ENCODE measurements at regions not wholly inside any gene's neighbourhood (a gene's known extent, or its start where the extent isn't known, plus 50 kb on each side); places are given as distances from the start of the nearest gene placed in this dataset.
"Not testable (repeated sequence)": the region's sequence is repeated elsewhere in the genome, so short reads cannot be mapped to it uniquely, and the experiment has no call there.

GRCh38 chr17:55911186-55911585 lies 160.3 kb downstream of the PCTP start:
- no peak for DNase-seq

- DNase-seq, result no peak
Observed at GRCh38 chr17:55925440-55925839, 174.6 kb downstream of the PCTP start.

- DNase-seq, result no peak
Observed at GRCh38 chr17:55926276-55926990, 175.6 kb downstream of the PCTP start.

- DNase-seq, result no peak
Observed at GRCh38 chr17:55930291-55930809, 179.5 kb downstream of the PCTP start.

DNA sequence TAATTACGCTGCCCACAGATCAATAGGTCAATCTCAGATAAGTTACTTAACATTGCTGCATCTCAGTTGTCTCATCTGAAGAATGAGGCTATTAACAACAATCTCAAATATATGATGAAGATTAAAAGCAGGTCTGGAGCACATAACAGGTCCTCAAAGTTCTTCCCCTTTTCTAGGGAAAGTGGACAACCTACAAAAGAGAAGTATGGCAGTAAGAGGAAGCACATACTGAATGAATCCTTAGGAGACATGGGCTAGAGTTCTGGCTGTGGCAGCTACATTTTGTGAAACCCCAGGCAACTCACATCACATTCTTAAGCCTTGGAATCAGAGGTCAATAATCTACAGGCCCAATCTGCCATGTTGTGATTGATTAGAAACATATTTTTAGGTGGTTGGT lies 180.6 kb downstream of the PCTP start:
- DNase-seq, result no peak

GRCh38 chr17:55932973-55933372 lies 182.1 kb downstream of the PCTP start:
- no peak for DNase-seq

GRCh38 chr17:55939181-55939810 lies 188.4 kb downstream of the PCTP start:
- DNase-seq, result not testable (repeated sequence)

- DNase-seq, result no peak
Observed at GRCh38 chr17:55959756-55960155, 193.5 kb upstream of the ANKFN1 start.

- no peak for DNase-seq
Observed at GRCh38 chr17:55961386-55961785, 191.9 kb upstream of the ANKFN1 start.

- no peak for DNase-seq
Observed at GRCh38 chr17:55962951-55963401, 190.3 kb upstream of the ANKFN1 start.

GRCh38 chr17:55964191-55964590 lies 189.1 kb upstream of the ANKFN1 start:
- no peak for DNase-seq

DNA sequence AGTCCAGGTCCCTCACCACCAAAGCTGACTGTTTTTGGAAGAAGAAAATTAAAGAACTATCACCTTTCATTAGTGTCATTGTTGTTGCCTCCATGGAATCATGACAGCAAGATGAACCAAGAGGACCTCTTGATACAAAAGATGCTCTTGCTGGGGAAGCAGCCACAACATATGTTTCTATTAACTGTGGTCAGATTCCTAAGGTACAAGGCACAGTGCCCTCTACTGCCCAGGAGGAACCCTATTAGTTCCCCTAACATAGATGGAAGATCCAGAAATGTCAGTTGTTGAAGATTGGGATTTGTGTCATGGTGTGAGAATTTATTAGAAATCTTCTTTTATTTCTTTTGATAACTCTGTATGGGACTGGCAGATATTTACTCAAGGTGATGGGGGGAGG lies 188.2 kb upstream of the ANKFN1 start:
- DNase-seq, result no peak

- DNase-seq, result no peak
Observed at GRCh38 chr17:55969562-55970324, 183.5 kb upstream of the ANKFN1 start.

- DNase-seq, result no peak
Observed at GRCh38 chr17:55978578-55978977, 174.7 kb upstream of the ANKFN1 start.

GRCh38 chr17:55983096-55983495 lies 170.2 kb upstream of the ANKFN1 start:
- DNase-seq, result no peak

DNA sequence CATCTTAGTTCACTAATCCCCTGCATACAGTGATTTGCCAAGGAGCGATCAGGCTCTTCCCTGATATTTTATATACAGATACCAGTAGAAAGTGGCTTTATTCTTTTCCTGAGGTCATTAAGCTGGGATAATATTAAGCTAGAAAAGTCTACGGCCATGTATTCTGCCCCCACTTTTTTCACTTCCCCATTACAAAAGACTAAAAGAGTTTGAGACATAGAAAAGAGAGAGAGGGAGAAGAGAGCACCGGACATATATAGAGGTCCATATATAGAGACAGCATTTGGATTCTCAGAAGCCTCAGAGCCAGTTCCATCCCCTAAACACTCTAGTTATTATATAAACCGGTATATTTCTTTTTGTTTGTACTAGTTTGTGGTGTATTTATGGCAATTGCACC lies 166.5 kb upstream of the ANKFN1 start:
- DNase-seq, result no peak

GRCh38 chr17:55988861-55989260 lies 164.4 kb upstream of the ANKFN1 start:
- DNase-seq, result no peak

- no peak for DNase-seq
Observed at GRCh38 chr17:55990332-55991006, 162.8 kb upstream of the ANKFN1 start.

GRCh38 chr17:55996826-55997225 lies 156.4 kb upstream of the ANKFN1 start:
- no peak for DNase-seq

DNA sequence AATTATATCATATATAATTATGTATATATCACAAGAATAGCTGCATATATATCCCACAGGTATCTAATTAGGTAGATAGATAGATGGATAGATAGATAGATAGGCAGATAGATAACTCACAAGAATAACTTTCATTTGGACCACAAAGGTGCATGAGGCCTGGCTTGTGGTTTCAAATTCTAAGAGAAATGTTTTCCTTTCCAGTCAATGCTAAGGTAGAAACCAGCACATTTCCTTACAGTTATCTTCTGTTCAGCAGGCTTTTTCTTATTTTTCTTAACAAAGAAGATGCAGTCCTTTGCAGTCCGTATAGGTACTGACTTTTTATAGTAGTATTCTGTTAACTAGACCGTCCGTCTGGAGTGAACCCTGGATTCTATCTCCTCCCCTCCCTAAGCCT lies 152.9 kb upstream of the ANKFN1 start:
- no peak for DNase-seq

DNA sequence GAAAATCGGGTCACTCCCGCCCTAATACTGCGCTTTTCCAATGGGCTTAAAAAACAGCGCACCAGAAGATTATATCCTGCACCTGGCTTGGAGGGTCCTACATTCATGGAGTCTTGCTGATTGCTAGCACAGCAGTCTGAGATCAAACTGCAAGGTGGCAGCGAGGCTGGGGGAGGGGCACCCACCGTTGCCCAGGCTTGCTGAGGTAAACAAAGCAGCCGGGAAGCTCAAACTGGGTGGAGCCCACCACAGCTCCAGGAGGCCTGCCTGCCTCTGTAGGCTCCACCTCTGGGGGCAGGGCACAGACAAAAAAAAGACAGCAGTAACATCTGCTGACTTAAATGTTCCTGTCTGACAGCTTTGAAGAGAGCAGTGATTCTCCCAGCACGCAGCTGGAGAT lies 150.6 kb upstream of the ANKFN1 start:
- DNase-seq, result not testable (repeated sequence)

DNA sequence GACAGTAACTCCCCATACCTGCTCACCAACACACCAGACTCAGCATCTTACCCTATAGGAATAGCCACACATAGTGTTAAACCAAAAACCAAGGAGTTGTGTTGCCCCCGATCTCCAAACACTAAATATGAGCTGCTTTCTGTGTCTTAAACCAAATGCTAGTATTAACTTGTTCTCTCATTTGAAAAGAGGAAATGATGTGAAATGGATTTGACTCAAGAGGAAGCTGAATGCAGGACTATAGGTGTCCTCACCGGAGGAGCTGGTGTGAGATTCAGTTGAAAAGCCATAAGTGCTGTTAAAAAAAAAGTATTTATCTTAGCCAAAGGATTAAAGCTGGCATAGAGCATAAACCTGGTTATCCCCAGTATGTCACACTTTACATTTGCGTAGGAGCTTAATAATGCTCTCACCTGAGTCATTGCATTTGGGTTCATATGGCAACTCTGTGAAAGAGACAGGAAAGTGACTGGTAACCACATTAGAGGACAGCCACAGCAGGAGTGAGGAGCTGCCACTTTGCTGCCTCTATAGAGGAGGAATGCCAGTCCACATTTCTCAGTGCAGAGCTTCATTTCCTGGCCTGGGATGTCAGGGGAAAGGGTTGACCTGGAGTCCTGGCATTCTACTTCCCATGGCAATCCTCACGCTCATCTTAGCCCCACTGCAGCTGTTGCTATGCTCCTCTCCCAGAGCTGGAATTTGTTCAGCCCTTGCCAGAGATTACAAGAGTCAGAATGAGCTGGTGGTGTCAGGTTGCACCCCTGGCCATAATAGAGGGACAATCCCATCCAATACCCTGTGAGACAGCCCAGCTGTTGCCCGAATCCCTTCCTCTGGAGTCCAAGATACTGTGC lies 143.3 kb upstream of the ANKFN1 start:
- peak; percentile 8 for DNase-seq

Data from activated CD4-positive, alpha-beta T cell treated with anti-CD3 and anti-CD28 coated beads, Interleukin-10, Interleukin-2, amounts not matched to agents 100 ng/mL and 50 ng/mL, durations not matched to agents 16 hours and 8 hours (primary cell).